Nephron (organoid): ENCODE measurements at regions not wholly inside any gene's neighbourhood (a gene's known extent, or its start where the extent isn't known, plus 50 kb on each side); places are given as distances from the start of the nearest gene placed in this dataset.
"Not testable (repeated sequence)": the region's sequence is repeated elsewhere in the genome, so short reads cannot be mapped to it uniquely, and the experiment has no call there.

ENCODE experiments used
- H3K27ac Mint-ChIP-seq, 3 experiments: 2 replicates each; pipeline ENCODE4 v1.8.0; 2020; ENCODE audit warnings: mixed read lengths in 3 of 3, mild to moderate bottlenecking in 2 of 3, moderate library complexity in 1 of 3
- H3K27me3 Mint-ChIP-seq: 2 replicates; pipeline ENCODE4 v1.8.0; 2021; ENCODE audit warnings: low read depth, mild to moderate bottlenecking, moderate library complexity, mixed read lengths
- H3K36me3 Mint-ChIP-seq: 2 replicates; pipeline ENCODE4 v1.8.0; 2020; ENCODE audit warnings: low read depth, mixed read lengths
- H3K4me1 Mint-ChIP-seq: 2 replicates; pipeline ENCODE4 v1.8.0; 2020; ENCODE audit warnings: mixed read lengths
- H3K4me3 Mint-ChIP-seq, 3 experiments: 2 replicates each; pipeline ENCODE4 v1.8.0; 2020; ENCODE audit warnings: mild to moderate bottlenecking in 3 of 3, mixed read lengths in 3 of 3, moderate library complexity in 2 of 3
- H3K9me3 Mint-ChIP-seq: 2 replicates; pipeline ENCODE4 v1.8.0; 2020; ENCODE audit warnings: mixed read lengths
- CTCF ChIP-seq, 3 experiments: fragments of 200-600 bp; sonication (generic); IDR thresholded peaks; one replicate each; pipeline ENCODE4 v1.5.0; 2021; ENCODE audit warnings: antibody characterized with exemption in 3 of 3; ENCODE audit not compliant: unreplicated experiment in 3 of 3

- Mint-ChIP-seq H3K36me3 (no peaks in the 10 kb centered on the region), H3K9me3 (no peaks in the 10 kb centered on the region), H3K4me3 (no peak overlapping the region), H3K27ac (no peak overlapping the region), H3K27me3 (no peaks in the 10 kb centered on the region), H3K4me1 (no peaks in the 10 kb centered on the region)
- TF ChIP-seq CTCF (IDR thresholded peaks at IDR 0.05; ENCODE audit: unreplicated experiment in 3 of 3): no peak
Measured at GRCh38 chr10:120793088-120793487, 58.1 kb upstream of the WDR11 start.

- Mint-ChIP-seq H3K36me3 (no peaks in the 10 kb centered on the region), H3K27me3 (no peaks in the 10 kb centered on the region), H3K4me1 (no peaks in the 10 kb centered on the region), H3K9me3 (no peaks in the 10 kb centered on the region), H3K4me3 (no peak overlapping the region), H3K27ac (no peak overlapping the region)
- no peak for TF ChIP-seq CTCF (IDR thresholded peaks at IDR 0.05; ENCODE audit: unreplicated experiment in 3 of 3)
Measured at GRCh38 chr10:120794390-120794789, 56.8 kb upstream of the WDR11 start.

GRCh38 chr10:120798276-120798675, 52.9 kb upstream of the WDR11 start:
- H3K9me3 Mint-ChIP-seq, H3K4me3 Mint-ChIP-seq, H3K27ac Mint-ChIP-seq, H3K4me1 Mint-ChIP-seq, H3K27me3 Mint-ChIP-seq, H3K36me3 Mint-ChIP-seq: not testable (repeated sequence)

GRCh38 chr10:120799849-120800248, 51.3 kb upstream of the WDR11 start:
- H3K4me1 Mint-ChIP-seq: no peaks in the 10 kb centered on the region
- H3K36me3 Mint-ChIP-seq: no peaks in the 10 kb centered on the region
- no peaks in the 10 kb centered on the region for H3K27me3 Mint-ChIP-seq
- no peak overlapping the region for H3K27ac Mint-ChIP-seq
- no peak overlapping the region for H3K4me3 Mint-ChIP-seq
- TF ChIP-seq CTCF (IDR thresholded peaks at IDR 0.05; ENCODE audit: unreplicated experiment in 3 of 3): no peak
- no peaks in the 10 kb centered on the region for H3K9me3 Mint-ChIP-seq

GRCh38 chr10:120800528-120801323, 50.4 kb upstream of the WDR11 start:
- H3K27ac Mint-ChIP-seq: no peak overlapping the region
- no peaks in the 10 kb centered on the region for H3K27me3 Mint-ChIP-seq
- no peaks in the 10 kb centered on the region for H3K4me1 Mint-ChIP-seq
- no peaks in the 10 kb centered on the region for H3K36me3 Mint-ChIP-seq
- no peaks in the 10 kb centered on the region for H3K9me3 Mint-ChIP-seq
- TF ChIP-seq CTCF (IDR thresholded peaks at IDR 0.05; ENCODE audit: unreplicated experiment in 3 of 3): no peak
- no peak overlapping the region for H3K4me3 Mint-ChIP-seq
